Fibroblast of lung (primary cell): ENCODE measurements at regions not wholly inside any gene's neighbourhood (a gene's known extent, or its start where the extent isn't known, plus 50 kb on each side); places are given as distances from the start of the nearest gene placed in this dataset.

Experiments used
- EZH2 ChIP-seq: IDR thresholded peaks from 2 replicates; pipeline ENCODE4 v1.5.1; 2012; ENCODE audit warnings: low read length, control low read depth, mild to moderate bottlenecking; ENCODE audit errors: missing control alignments
- TF ChIP-seq, protein P1 (sequence below), 2 donors: IDR thresholded peaks in 1 of 2; conservative IDR thresholded peaks in 1 of 2; 1 replicate in 1 of 2; 2 replicates in 1 of 2; pipeline ENCODE4 v1.5.1; 2011 to 2012; ENCODE audit warnings: low read length in 2 of 2, control low read depth in 1 of 2, inconsistent platforms in 1 of 2, low read depth in 1 of 2, mild to moderate bottlenecking in 1 of 2

DNA sequence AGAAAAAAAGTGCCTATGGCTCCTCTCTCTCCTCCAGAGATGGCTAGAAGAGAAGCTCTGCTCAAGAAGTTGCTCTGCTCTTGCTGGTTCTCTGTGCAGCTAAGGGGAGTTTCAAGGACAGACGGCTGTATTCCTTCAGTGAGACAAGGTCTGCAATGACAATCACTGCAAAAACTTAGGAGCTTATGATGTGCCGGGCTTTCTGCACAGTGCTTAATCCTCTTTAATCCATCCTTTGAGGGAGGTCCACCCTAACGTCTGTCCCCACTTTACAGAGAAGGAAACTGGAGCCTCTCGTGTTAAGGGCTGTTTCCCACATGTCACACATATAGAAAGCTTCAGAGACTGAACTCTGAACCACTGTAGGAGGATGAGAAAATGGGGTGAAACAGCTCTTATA lies 260.6 kb downstream of the MEX3B start:
- TF ChIP-seq EZH2: no peak
- TF ChIP-seq, protein P1, sequence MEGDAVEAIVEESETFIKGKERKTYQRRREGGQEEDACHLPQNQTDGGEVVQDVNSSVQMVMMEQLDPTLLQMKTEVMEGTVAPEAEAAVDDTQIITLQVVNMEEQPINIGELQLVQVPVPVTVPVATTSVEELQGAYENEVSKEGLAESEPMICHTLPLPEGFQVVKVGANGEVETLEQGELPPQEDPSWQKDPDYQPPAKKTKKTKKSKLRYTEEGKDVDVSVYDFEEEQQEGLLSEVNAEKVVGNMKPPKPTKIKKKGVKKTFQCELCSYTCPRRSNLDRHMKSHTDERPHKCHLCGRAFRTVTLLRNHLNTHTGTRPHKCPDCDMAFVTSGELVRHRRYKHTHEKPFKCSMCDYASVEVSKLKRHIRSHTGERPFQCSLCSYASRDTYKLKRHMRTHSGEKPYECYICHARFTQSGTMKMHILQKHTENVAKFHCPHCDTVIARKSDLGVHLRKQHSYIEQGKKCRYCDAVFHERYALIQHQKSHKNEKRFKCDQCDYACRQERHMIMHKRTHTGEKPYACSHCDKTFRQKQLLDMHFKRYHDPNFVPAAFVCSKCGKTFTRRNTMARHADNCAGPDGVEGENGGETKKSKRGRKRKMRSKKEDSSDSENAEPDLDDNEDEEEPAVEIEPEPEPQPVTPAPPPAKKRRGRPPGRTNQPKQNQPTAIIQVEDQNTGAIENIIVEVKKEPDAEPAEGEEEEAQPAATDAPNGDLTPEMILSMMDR (conservative IDR thresholded peaks at IDR 0.05 in 1 of 2, IDR thresholded peaks at IDR 0.05 in 1 of 2; ENCODE audit: low read depth in 1 of 2, low read length in 2 of 2): no peak
